Central memory CD4-positive, alpha-beta T cell (primary cell): ENCODE measurements at regions not wholly inside any gene's neighbourhood (a gene's known extent, or its start where the extent isn't known, plus 50 kb on each side); places are given as distances from the start of the nearest gene placed in this dataset.
"Not testable (repeated sequence)": the region's sequence is repeated elsewhere in the genome, so short reads cannot be mapped to it uniquely, and the experiment has no call there.

Source experiments
- DNase-seq: peaks from one replicate; pipeline ENCODE4 v3.0.0; 2022

- no peak for DNase-seq
These were observed 353.1 kb downstream of the TMEM121 start for GRCh38 chr14:105879503-105879866.

- DNase-seq, result no peak
These were observed 353.6 kb downstream of the TMEM121 start for GRCh38 chr14:105879867-105880561.

- DNase-seq, result no peak
These were observed 354.2 kb downstream of the TMEM121 start for GRCh38 chr14:105880616-105881015.

- DNase-seq, result no peak
These were observed 354.9 kb downstream of the TMEM121 start for GRCh38 chr14:105881021-105881930.

GRCh38 chr14:105882011-105882410 is 355.6 kb downstream of the TMEM121 start:
- DNase-seq, result not testable (repeated sequence)

- no peak for DNase-seq
These were observed 356.2 kb downstream of the TMEM121 start for GRCh38 chr14:105882626-105883025.

GRCh38 chr14:105883066-105884005 is 357.0 kb downstream of the TMEM121 start:
- no peak for DNase-seq

GRCh38 chr14:105884192-105884807 is 357.9 kb downstream of the TMEM121 start:
- not testable (repeated sequence) for DNase-seq

- DNase-seq, result no peak
These were observed 358.5 kb downstream of the TMEM121 start for GRCh38 chr14:105884808-105885281.

GRCh38 chr14:105885561-105886320 is 359.4 kb downstream of the TMEM121 start:
- no peak for DNase-seq

GRCh38 chr14:105886791-105887191 is 360.4 kb downstream of the TMEM121 start:
- DNase-seq, result not testable (repeated sequence)

- DNase-seq, result no peak
These were observed 361.3 kb downstream of the TMEM121 start for GRCh38 chr14:105887692-105888091.

- DNase-seq, result no peak
These were observed 361.8 kb downstream of the TMEM121 start for GRCh38 chr14:105888151-105888550.

- DNase-seq, result no peak
These were observed 362.6 kb downstream of the TMEM121 start for GRCh38 chr14:105888784-105889665.

- DNase-seq, result no peak
These were observed 363.5 kb downstream of the TMEM121 start for GRCh38 chr14:105889666-105890473.

- no peak for DNase-seq
These were observed 364.3 kb downstream of the TMEM121 start for GRCh38 chr14:105890474-105891220.

- no peak for DNase-seq
These were observed 364.8 kb downstream of the TMEM121 start for GRCh38 chr14:105891221-105891602.

GRCh38 chr14:105891631-105892452 is 365.5 kb downstream of the TMEM121 start:
- no peak for DNase-seq
